GM23248 (cell line): ENCODE measurements at regions not wholly inside any gene's neighbourhood (a gene's known extent, or its start where the extent isn't known, plus 50 kb on each side); places are given as distances from the start of the nearest gene placed in this dataset.

ENCODE experiments used
- DNase-seq: peaks from one replicate; pipeline ENCODE4 v3.0.0-alpha.2; 2015
- H2AFZ ChIP-seq: fragments of 200-600 bp; sonication (generic); 2 replicates; pipeline ENCODE4 v1.6.1; 2016; ENCODE audit warnings: antibody characterized with exemption
- H3F3A ChIP-seq: fragments of 200-600 bp; sonication (generic); 2 replicates; pipeline ENCODE4 v1.6.1; 2016; ENCODE audit warnings: mild to moderate bottlenecking, antibody characterized with exemption, mixed run types; ENCODE audit not compliant: insufficient read depth
- H3K27ac ChIP-seq: fragments of 200-600 bp; sonication (generic); 2 replicates; pipeline ENCODE4 v1.5.1; 2016; ENCODE audit warnings: mild to moderate bottlenecking
- H3K27me3 ChIP-seq: fragments of 200-600 bp; sonication (generic); replicated peaks from 2 replicates; pipeline ENCODE4 v1.6.1; 2016; ENCODE audit warnings: mild to moderate bottlenecking; ENCODE audit not compliant: insufficient read depth
- H3K36me3 ChIP-seq: fragments of 200-600 bp; sonication (generic); 2 replicates; pipeline ENCODE4 v1.6.1; 2016; ENCODE audit warnings: low read depth, mild to moderate bottlenecking
- H3K4me1 ChIP-seq: fragments of 200-600 bp; sonication (generic); 2 replicates; pipeline ENCODE4 v1.6.1; 2016; ENCODE audit warnings: mild to moderate bottlenecking; ENCODE audit not compliant: insufficient read depth
- H3K4me2 ChIP-seq: fragments of 200-600 bp; sonication (generic); one replicate; pipeline ENCODE4 v1.6.1; 2016; ENCODE audit warnings: mild to moderate bottlenecking; ENCODE audit not compliant: unreplicated experiment
- H3K4me3 ChIP-seq: fragments of 200-600 bp; sonication (generic); 2 replicates; pipeline ENCODE4 v1.5.1; 2016; ENCODE audit warnings: mild to moderate bottlenecking
- H3K79me2 ChIP-seq: fragments of 200-600 bp; sonication (generic); 2 replicates; pipeline ENCODE4 v1.6.1; 2016; ENCODE audit warnings: mild to moderate bottlenecking; ENCODE audit not compliant: insufficient read depth
- H3K9ac ChIP-seq: fragments of 200-600 bp; sonication (generic); 2 replicates; pipeline ENCODE4 v1.6.1; 2016; ENCODE audit warnings: mild to moderate bottlenecking
- H3K9me2 ChIP-seq: fragments of 200-600 bp; sonication (generic); 2 replicates; pipeline ENCODE4 v1.6.1; 2016; ENCODE audit warnings: mixed run types, mild to moderate bottlenecking, moderate library complexity; ENCODE audit not compliant: insufficient read depth
- H3K9me3 ChIP-seq: fragments of 200-600 bp; sonication (generic); one replicate; pipeline ENCODE4 v1.6.1; 2017; ENCODE audit warnings: low read depth
- H4K20me1 ChIP-seq: fragments of 200-600 bp; sonication (generic); 2 replicates; pipeline ENCODE4 v1.6.0; 2016; ENCODE audit not compliant: insufficient read depth
- EZH2 ChIP-seq: fragments of 200-600 bp; sonication (generic); IDR thresholded peaks from 2 replicates; pipeline ENCODE4 v1.6.1; 2018; ENCODE audit warnings: antibody characterized with exemption, mild to moderate bottlenecking; ENCODE audit not compliant: insufficient read depth, poor library complexity, severe bottlenecking
- EZH2phosphoT487 ChIP-seq: fragments of 200-600 bp; sonication (generic); IDR thresholded peaks from 2 replicates; pipeline ENCODE4 v1.6.1; 2018; ENCODE audit warnings: antibody characterized with exemption, moderate library complexity, mild to moderate bottlenecking, low read depth; ENCODE audit not compliant: insufficient read depth
- WGBS, 2 experiments: methylation state at CpG; one replicate each; pipeline ENCODE4 v1.1.6; 2015 to 2017; ENCODE audit warnings: low lambda C conversion rate in 2 of 2, low coverage in 1 of 2; ENCODE audit errors: missing lambda C conversion rate in 2 of 2; 5-methylcytosine and 5-hydroxymethylcytosine counted together
- in situ Hi-C: fragments of 300-500 bp; cut with MboI; formaldehyde crosslinking; loops from 2 replicates; pipeline ENCODE4 v1.15.0; 2020

DNA sequence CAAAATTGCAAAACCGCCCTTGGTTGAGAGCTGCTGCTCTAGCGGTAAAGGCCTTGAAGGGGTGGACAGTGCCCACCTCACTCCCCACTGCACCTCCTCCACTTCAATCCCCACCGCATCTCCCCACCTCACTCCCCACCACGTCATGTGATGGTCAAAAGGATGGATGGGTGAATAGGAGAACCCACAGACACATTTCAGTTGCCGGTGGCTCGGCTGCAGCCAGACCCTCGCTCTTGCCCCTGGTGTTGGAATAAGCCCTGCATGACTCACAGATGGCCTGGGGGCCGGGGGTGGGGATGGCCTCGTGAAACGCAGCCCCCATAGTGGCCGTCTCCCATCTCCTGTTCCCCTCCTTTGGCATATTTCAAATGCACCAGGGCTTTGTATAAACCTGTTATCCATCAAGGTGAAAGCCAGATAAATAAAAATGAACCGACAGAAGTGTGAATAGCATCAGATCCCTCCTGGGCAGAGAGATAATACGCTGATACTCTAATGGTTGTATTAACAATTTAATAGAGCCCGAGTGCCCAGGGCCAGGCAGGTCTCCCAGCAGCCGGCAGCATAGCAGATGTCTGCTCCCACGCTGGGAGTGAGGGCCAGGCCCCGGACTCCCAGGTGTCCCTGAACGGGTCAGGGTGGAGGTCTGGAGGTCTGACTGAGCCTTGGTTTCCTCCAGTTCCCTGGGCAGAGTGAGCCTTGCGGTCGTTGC lies 300.3 kb downstream of the NPHP4 start:
- no peaks in the 10 kb centered on the region for H3K4me1 ChIP-seq
- no peaks in the 10 kb centered on the region for H3K9me3 ChIP-seq
- H3K9me2 ChIP-seq = no peaks in the 10 kb centered on the region
- H2AFZ ChIP-seq = no peak overlapping the region
- no peaks in the 10 kb centered on the region for H3F3A ChIP-seq
- H3K79me2 ChIP-seq = no peaks in the 10 kb centered on the region
- WGBS, 2 experiments = 44 to 45% methylated on average over 20 of the region's 20 CpGs
- no peak for DNase-seq
- no peak overlapping the region for H3K4me3 ChIP-seq
- in situ Hi-C loops = no loop called here
- H3K36me3 ChIP-seq = no peaks in the 10 kb centered on the region
- H3K27ac ChIP-seq = no peak overlapping the region
- TF ChIP-seq EZH2 = no peak
- TF ChIP-seq EZH2phosphoT487 = no peak
- H3K9ac ChIP-seq = no peak overlapping the region
- H3K27me3 ChIP-seq = no peaks in the 10 kb centered on the region
- no peak overlapping the region for H3K4me2 ChIP-seq
- H4K20me1 ChIP-seq = no peaks in the 10 kb centered on the region

- Histone ChIP-seq H3K4me3 (no peak overlapping the region), H3K27ac (no peak overlapping the region), H3K9me2 (no peaks in the 10 kb centered on the region), H3F3A (no peaks in the 10 kb centered on the region), H3K27me3 (no peaks in the 10 kb centered on the region), H2AFZ (no peak overlapping the region), H3K9ac (no peak overlapping the region), H3K79me2 (no peaks in the 10 kb centered on the region), H3K4me2 (no peak overlapping the region), H3K9me3 (no peaks in the 10 kb centered on the region), H4K20me1 (no peaks in the 10 kb centered on the region), H3K36me3 (no peaks in the 10 kb centered on the region), H3K4me1 (no peaks in the 10 kb centered on the region)
- TF ChIP-seq EZH2 = no peak
- no peak for TF ChIP-seq EZH2phosphoT487
- WGBS, 2 experiments = 45 to 49% methylated on average over 13 of the region's 13 CpGs
- DNase-seq = no peak
- in situ Hi-C loops = no loop called here
Observed at GRCh38 chr1:5690898-5691297, 301.3 kb downstream of the NPHP4 start.

DNA sequence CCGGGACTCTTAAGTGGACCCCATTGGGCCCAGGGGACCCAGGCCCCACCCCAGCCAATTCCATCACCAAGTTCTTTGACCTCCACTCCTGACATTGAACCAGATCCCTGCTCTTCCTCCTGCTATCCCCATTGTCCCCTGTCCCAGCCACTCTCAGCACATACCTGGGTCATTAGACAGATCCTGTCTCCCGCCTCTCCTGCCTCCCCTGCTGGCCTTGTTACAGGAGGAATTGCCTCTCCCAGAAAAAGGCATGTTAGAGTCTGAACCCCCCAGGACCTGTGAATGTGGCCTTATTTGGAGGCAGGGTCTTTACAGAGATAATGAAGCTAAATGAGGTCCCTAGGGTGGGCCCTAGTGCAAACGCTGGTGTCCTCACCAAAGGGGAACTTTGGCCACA lies 301.9 kb downstream of the NPHP4 start:
- no peak overlapping the region for H2AFZ ChIP-seq
- H3K36me3 ChIP-seq = no peaks in the 10 kb centered on the region
- WGBS, 2 experiments = 46 to 57% methylated on average over 3 of the region's 3 CpGs
- DNase-seq = no peak
- no peaks in the 10 kb centered on the region for H3K9me3 ChIP-seq
- no peaks in the 10 kb centered on the region for H4K20me1 ChIP-seq
- in situ Hi-C loops = no loop called here
- no peak for TF ChIP-seq EZH2
- no peak for TF ChIP-seq EZH2phosphoT487
- no peaks in the 10 kb centered on the region for H3K4me1 ChIP-seq
- H3K27me3 ChIP-seq = no peaks in the 10 kb centered on the region
- no peak overlapping the region for H3K4me3 ChIP-seq
- no peak overlapping the region for H3K4me2 ChIP-seq
- H3F3A ChIP-seq = no peaks in the 10 kb centered on the region
- no peaks in the 10 kb centered on the region for H3K9me2 ChIP-seq
- no peaks in the 10 kb centered on the region for H3K79me2 ChIP-seq
- no peak overlapping the region for H3K9ac ChIP-seq
- no peak overlapping the region for H3K27ac ChIP-seq

GRCh38 chr1:5688081-5689077 lies 303.8 kb downstream of the NPHP4 start:
- TF ChIP-seq EZH2phosphoT487 (no peak), EZH2 (no peak)
- Histone ChIP-seq H3K9me2 (no peaks in the 10 kb centered on the region), H3K36me3 (no peaks in the 10 kb centered on the region), H3K79me2 (no peaks in the 10 kb centered on the region), H3K9me3 (no peaks in the 10 kb centered on the region), H2AFZ (no peak overlapping the region), H3F3A (no peaks in the 10 kb centered on the region), H3K27ac (no peak overlapping the region), H3K4me1 (no peaks in the 10 kb centered on the region), H3K4me3 (no peak overlapping the region), H3K4me2 (no peak overlapping the region), H4K20me1 (no peaks in the 10 kb centered on the region), H3K9ac (no peak overlapping the region), H3K27me3 (no peaks in the 10 kb centered on the region)
- in situ Hi-C loops = no loop called here
- 43 to 45% methylated on average over 27 to 28 of the region's 28 CpGs for WGBS, 2 experiments
- DNase-seq = no peak
